Left renal pelvis (tissue), 4 donors: ENCODE measurements at regions not wholly inside any gene's neighbourhood (a gene's known extent, or its start where the extent isn't known, plus 50 kb on each side); places are given as distances from the start of the nearest gene placed in this dataset.
"Not testable (repeated sequence)": the region's sequence is repeated elsewhere in the genome, so short reads cannot be mapped to it uniquely, and the experiment has no call there.

ENCODE experiments used
- DNase-seq, 4 donors: peaks; one replicate each; pipeline ENCODE4 v3.0.0-alpha.2; 2013; ENCODE audit warnings: low read depth in 4 of 4, low spot score in 3 of 4

- DNase-seq, result not testable (repeated sequence)
Observed at GRCh38 chr12:75686233-75686632, 174.8 kb upstream of the KRR1 start.

- no peak for DNase-seq
Observed at GRCh38 chr12:75685617-75686225, 174.3 kb upstream of the KRR1 start.

- DNase-seq, result no peak
Observed at GRCh38 chr12:75684678-75685616, 173.5 kb upstream of the KRR1 start.

- DNase-seq, result not testable (repeated sequence)
Observed at GRCh38 chr12:75683995-75684586, 172.7 kb upstream of the KRR1 start.

- no peak for DNase-seq
Observed at GRCh38 chr12:75683220-75683619, 171.8 kb upstream of the KRR1 start.

- no peak for DNase-seq
Observed at GRCh38 chr12:75677522-75677921, 166.1 kb upstream of the KRR1 start.

GRCh38 chr12:75674393-75674792, 163.0 kb upstream of the KRR1 start:
- DNase-seq, result no peak

- DNase-seq, result no peak
Observed at GRCh38 chr12:75672200-75672599, 160.8 kb upstream of the KRR1 start.

- no peak for DNase-seq
Observed at GRCh38 chr12:75670216-75670615, 158.8 kb upstream of the KRR1 start.

- no peak for DNase-seq
Observed at GRCh38 chr12:75666939-75667334, 155.5 kb upstream of the KRR1 start.

- DNase-seq, result no peak
Observed at GRCh38 chr12:75666126-75666938, 154.9 kb upstream of the KRR1 start.

- no peak for DNase-seq
Observed at GRCh38 chr12:75665216-75665615, 153.8 kb upstream of the KRR1 start.

GRCh38 chr12:75662511-75663159, 151.2 kb upstream of the KRR1 start:
- no peak for DNase-seq

GRCh38 chr12:75661908-75662307, 150.5 kb upstream of the KRR1 start:
- DNase-seq, result no peak

- no peak for DNase-seq
Observed at GRCh38 chr12:75660805-75661404, 149.5 kb upstream of the KRR1 start.

- DNase-seq, result no peak
Observed at GRCh38 chr12:75660107-75660530, 148.7 kb upstream of the KRR1 start.

- no peak for DNase-seq
Observed at GRCh38 chr12:75658901-75659823, 147.8 kb upstream of the KRR1 start.

- no peak for DNase-seq
Observed at GRCh38 chr12:75658286-75658685, 146.9 kb upstream of the KRR1 start.

GRCh38 chr12:75657831-75658230, 146.4 kb upstream of the KRR1 start:
- DNase-seq, result no peak
